H9 (cell line): ENCODE measurements at regions not wholly inside any gene's neighbourhood (a gene's known extent, or its start where the extent isn't known, plus 50 kb on each side); places are given as distances from the start of the nearest gene placed in this dataset.

ENCODE experiments used
- DNase-seq: peaks from one replicate; pipeline ENCODE4 v3.0.0-alpha.2; 2017
- H2AFZ ChIP-seq: one replicate; pipeline ENCODE4 v1.6.1; 2013; ENCODE audit warnings: mild to moderate bottlenecking, low read length, control low read depth, moderate library complexity
- H2AK5ac ChIP-seq: 2 replicates; pipeline ENCODE4 v1.6.1; 2013; ENCODE audit warnings: low read length, control low read depth, mixed read lengths; ENCODE audit not compliant: insufficient read length
- H2BK120ac ChIP-seq: one replicate; pipeline ENCODE4 v1.6.1; 2013; ENCODE audit warnings: low read depth, mild to moderate bottlenecking, low read length, control low read depth, inconsistent platforms; ENCODE audit not compliant: poor library complexity, severe bottlenecking
- H2BK12ac ChIP-seq: 2 replicates; pipeline ENCODE4 v1.6.1; 2013; ENCODE audit warnings: low read length, control low read depth, mixed read lengths, low read depth; ENCODE audit not compliant: insufficient read length
- H2BK15ac ChIP-seq: 2 replicates; pipeline ENCODE4 v1.6.1; 2013; ENCODE audit warnings: low read depth, low read length, control low read depth
- H2BK20ac ChIP-seq: one replicate; pipeline ENCODE4 v1.6.1; 2013; ENCODE audit warnings: low read depth, mild to moderate bottlenecking, low read length, control low read depth, inconsistent platforms; ENCODE audit not compliant: poor library complexity, severe bottlenecking
- H2BK5ac ChIP-seq: 2 replicates; pipeline ENCODE4 v1.6.1; 2013; ENCODE audit warnings: low read length, control low read depth, mixed read lengths; ENCODE audit not compliant: insufficient read length
- H3K14ac ChIP-seq: 2 replicates; pipeline ENCODE4 v1.6.1; 2013; ENCODE audit warnings: low read length, control low read depth; ENCODE audit not compliant: insufficient read depth
- H3K18ac ChIP-seq: 2 replicates; pipeline ENCODE4 v1.6.1; 2013; ENCODE audit warnings: low read depth, mild to moderate bottlenecking, mixed read lengths, low read length, control low read depth; ENCODE audit not compliant: insufficient read length
- H3K23ac ChIP-seq: 2 replicates; pipeline ENCODE4 v1.6.1; 2013; ENCODE audit warnings: low read length, control low read depth, mixed read lengths, low read depth; ENCODE audit not compliant: insufficient read length
- H3K23me2 ChIP-seq: 2 replicates; pipeline ENCODE4 v1.6.1; 2013; ENCODE audit warnings: low read depth, mild to moderate bottlenecking, mixed read lengths, low read length, control low read depth; ENCODE audit not compliant: insufficient read length, poor library complexity, severe bottlenecking
- H3K27ac ChIP-seq: 2 replicates; pipeline ENCODE4 v1.5.1; 2013; ENCODE audit warnings: low read length, control low read depth, mixed read lengths, low read depth; ENCODE audit not compliant: insufficient read length
- H3K27me3 ChIP-seq: 2 replicates; pipeline ENCODE4 v1.6.1; 2013; ENCODE audit warnings: low read length, control low read depth, inconsistent platforms; ENCODE audit not compliant: insufficient read depth
- H3K4ac ChIP-seq: 2 replicates; pipeline ENCODE4 v1.6.1; 2013; ENCODE audit warnings: low read depth, mild to moderate bottlenecking, control low read depth, inconsistent platforms, low read length, moderate library complexity
- H3K4me1 ChIP-seq: 2 replicates; pipeline ENCODE4 v1.6.1; 2013; ENCODE audit warnings: low read length, control low read depth, inconsistent platforms; ENCODE audit not compliant: insufficient read depth
- H3K4me2 ChIP-seq: 2 replicates; pipeline ENCODE4 v1.6.1; 2013; ENCODE audit warnings: low read length, control low read depth, mixed read lengths; ENCODE audit not compliant: insufficient read length, insufficient read depth
- H3K56ac ChIP-seq: 2 replicates; pipeline ENCODE4 v1.6.1; 2013; ENCODE audit warnings: low read depth, mild to moderate bottlenecking, mixed read lengths, low read length, control low read depth; ENCODE audit not compliant: insufficient read length
- H3K79me1 ChIP-seq: 2 replicates; pipeline ENCODE4 v1.6.1; 2013; ENCODE audit warnings: low read depth, mild to moderate bottlenecking, moderate library complexity, low read length, control low read depth, inconsistent platforms; ENCODE audit not compliant: insufficient read depth, poor library complexity, severe bottlenecking
- H3K79me2 ChIP-seq: 2 replicates; pipeline ENCODE4 v1.6.1; 2013; ENCODE audit warnings: low read length, control low read depth, inconsistent platforms; ENCODE audit not compliant: insufficient read depth
- H3K9ac ChIP-seq: 2 replicates; pipeline ENCODE4 v1.6.1; 2013; ENCODE audit warnings: low read length, control low read depth, mixed read lengths; ENCODE audit not compliant: insufficient read length; ENCODE audit errors: extremely low read depth
- H3K9me3 ChIP-seq: one replicate; pipeline ENCODE4 v1.6.1; 2013; ENCODE audit warnings: low read depth, low read length, inconsistent platforms; ENCODE audit not compliant: control insufficient read depth
- H3T11ph ChIP-seq: one replicate; pipeline ENCODE4 v1.6.1; 2013; ENCODE audit warnings: mild to moderate bottlenecking, low read length, control low read depth, inconsistent platforms
- H4K20me1 ChIP-seq: one replicate; pipeline ENCODE4 v1.6.1; 2013; ENCODE audit not compliant: control insufficient read depth, insufficient read length, insufficient read depth
- H4K5ac ChIP-seq: 2 replicates; pipeline ENCODE4 v1.6.1; 2013; ENCODE audit warnings: low read depth, mild to moderate bottlenecking, mixed read lengths, low read length, control low read depth; ENCODE audit not compliant: insufficient read length
- H4K8ac ChIP-seq: replicated peaks from 2 replicates; pipeline ENCODE4 v1.6.1; 2013; ENCODE audit warnings: low read length, control low read depth, mixed read lengths, low read depth; ENCODE audit not compliant: insufficient read length
- H4K91ac ChIP-seq: 2 replicates; pipeline ENCODE4 v1.6.1; 2013; ENCODE audit warnings: low read depth, mild to moderate bottlenecking, moderate library complexity, mixed read lengths, low read length, control low read depth; ENCODE audit not compliant: insufficient read length
- H3K27ac Mint-ChIP-seq, 3 experiments: 2 replicates in 2 of 3; 3 replicates in 1 of 3; pipeline ENCODE4 v1.8.0; 2020 to 2021; ENCODE audit warnings: mixed read lengths in 3 of 3, mild to moderate bottlenecking in 1 of 3, moderate library complexity in 1 of 3
- H3K27me3 Mint-ChIP-seq: 2 replicates; pipeline ENCODE4 v1.8.0; 2021; ENCODE audit warnings: low read depth, mild to moderate bottlenecking, moderate library complexity, mixed read lengths
- H3K36me3 Mint-ChIP-seq, 3 experiments: 2 replicates in 2 of 3; 3 replicates in 1 of 3; pipeline ENCODE4 v1.8.0; 2020 to 2021; ENCODE audit warnings: low read depth in 3 of 3, mixed read lengths in 3 of 3; ENCODE audit not compliant: insufficient read depth in 1 of 3
- H3K4me1 Mint-ChIP-seq, 2 experiments: 2 replicates each; pipeline ENCODE4 v1.8.0; 2020; ENCODE audit warnings: mixed read lengths in 2 of 2
- H3K4me3 Mint-ChIP-seq, 2 experiments: 2 replicates in 1 of 2; 3 replicates in 1 of 2; pipeline ENCODE4 v1.8.0; 2020 to 2021; ENCODE audit warnings: mild to moderate bottlenecking in 2 of 2, mixed read lengths in 2 of 2, moderate library complexity in 1 of 2
- H3K9me3 Mint-ChIP-seq, 2 experiments: 2 replicates in 1 of 2; 3 replicates in 1 of 2; pipeline ENCODE4 v1.8.0; 2020; ENCODE audit warnings: mild to moderate bottlenecking in 2 of 2, mixed read lengths in 2 of 2, moderate library complexity in 1 of 2
- WGBS: extraction: QIAGEN DNeasy Blood & Tissue Kit; methylation state at CpG from one replicate; pipeline ENCODE4 v1.1.7; 2013; ENCODE audit warnings: missing lambda C conversion rate, low lambda C conversion rate, mixed read lengths; ENCODE audit not compliant: insufficient read length; ENCODE audit errors: extremely low coverage; 5-methylcytosine and 5-hydroxymethylcytosine counted together
- TF ChIP-seq, protein P1 (sequence below): fragments of 200-600 bp; sonication (generic); conservative IDR thresholded peaks from 3 replicates; pipeline ENCODE4 v1.8.0; 2021; ENCODE audit warnings: antibody characterized with exemption, mild to moderate bottlenecking

DNA sequence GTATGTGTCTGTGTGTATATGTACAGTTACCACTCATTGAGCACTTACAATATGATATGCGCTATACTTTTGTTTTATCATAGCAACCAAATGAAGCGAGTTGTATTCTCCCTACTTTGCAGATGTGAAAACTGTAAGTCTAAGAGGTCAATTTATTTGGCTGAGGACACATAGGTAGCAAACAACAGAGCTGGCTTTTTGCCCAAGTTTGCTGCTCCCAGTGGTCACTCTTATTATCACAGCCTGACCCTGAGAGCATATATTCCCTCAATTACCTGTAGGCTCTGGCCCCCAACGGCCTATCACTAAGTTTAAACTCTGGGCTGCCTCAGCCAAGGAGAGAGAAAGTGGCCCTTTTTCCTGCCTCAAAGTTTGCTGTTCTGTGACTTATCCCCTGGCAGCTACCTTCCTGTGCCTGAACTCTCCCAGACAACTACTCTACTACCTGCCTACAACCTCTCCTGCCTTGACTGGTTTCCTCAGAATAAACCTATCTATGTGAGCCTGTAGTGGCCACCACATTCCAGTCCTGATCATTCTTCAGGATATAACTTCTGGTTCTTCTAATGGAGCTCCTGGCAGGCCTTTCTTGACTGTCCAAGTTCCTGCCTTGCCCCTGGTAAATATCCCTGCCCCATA lies 221.8 kb downstream of the FRK start:
- Histone ChIP-seq H4K91ac (no peak overlapping the region), H3K27ac (no peak overlapping the region), H3T11ph (no peak overlapping the region), H2BK120ac (no peak overlapping the region), H3K23ac (no peak overlapping the region), H2BK12ac (no peak overlapping the region), H4K8ac (no peak overlapping the region), H3K23me2 (no peaks in the 10 kb centered on the region), H3K4me2 (no peak overlapping the region), H3K79me1 (no peaks in the 10 kb centered on the region), H3K56ac (no peak overlapping the region), H2BK15ac (no peak overlapping the region), H2AFZ (no peak overlapping the region), H2BK5ac (no peak overlapping the region), H3K4ac (no peak overlapping the region), H3K4me1 (no peaks in the 10 kb centered on the region), H3K18ac (no peak overlapping the region), H3K14ac (no peak overlapping the region), H2AK5ac (no peak overlapping the region), H4K5ac (no peak overlapping the region), H2BK20ac (no peak overlapping the region), H3K9ac (no peak overlapping the region), H3K79me2 (no peaks in the 10 kb centered on the region), H3K9me3 (no peaks in the 10 kb centered on the region), H4K20me1 (no peaks in the 10 kb centered on the region), H3K27me3 (no peaks in the 10 kb centered on the region)
- no peak overlapping the region for H3K4me3 Mint-ChIP-seq
- H3K9me3 Mint-ChIP-seq, result peaks cover 8 to 9% of the 10 kb centered on the region in 2 experiments; a peak in 4 of 5 replicates
- TF ChIP-seq, protein P1, sequence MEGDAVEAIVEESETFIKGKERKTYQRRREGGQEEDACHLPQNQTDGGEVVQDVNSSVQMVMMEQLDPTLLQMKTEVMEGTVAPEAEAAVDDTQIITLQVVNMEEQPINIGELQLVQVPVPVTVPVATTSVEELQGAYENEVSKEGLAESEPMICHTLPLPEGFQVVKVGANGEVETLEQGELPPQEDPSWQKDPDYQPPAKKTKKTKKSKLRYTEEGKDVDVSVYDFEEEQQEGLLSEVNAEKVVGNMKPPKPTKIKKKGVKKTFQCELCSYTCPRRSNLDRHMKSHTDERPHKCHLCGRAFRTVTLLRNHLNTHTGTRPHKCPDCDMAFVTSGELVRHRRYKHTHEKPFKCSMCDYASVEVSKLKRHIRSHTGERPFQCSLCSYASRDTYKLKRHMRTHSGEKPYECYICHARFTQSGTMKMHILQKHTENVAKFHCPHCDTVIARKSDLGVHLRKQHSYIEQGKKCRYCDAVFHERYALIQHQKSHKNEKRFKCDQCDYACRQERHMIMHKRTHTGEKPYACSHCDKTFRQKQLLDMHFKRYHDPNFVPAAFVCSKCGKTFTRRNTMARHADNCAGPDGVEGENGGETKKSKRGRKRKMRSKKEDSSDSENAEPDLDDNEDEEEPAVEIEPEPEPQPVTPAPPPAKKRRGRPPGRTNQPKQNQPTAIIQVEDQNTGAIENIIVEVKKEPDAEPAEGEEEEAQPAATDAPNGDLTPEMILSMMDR, result peak; percentile 74
- H3K27ac Mint-ChIP-seq, result no peak overlapping the region; a peak in 1 of 7 replicates
- DNase-seq, result peak; percentile 62
- H3K36me3 Mint-ChIP-seq, result peaks cover 3 to 8% (median 4%) of the 10 kb centered on the region in 3 experiments
- H3K4me1 Mint-ChIP-seq, result no peaks in the 10 kb centered on the region
- H3K27me3 Mint-ChIP-seq, result no peaks in the 10 kb centered on the region
- no CpG with 5 or more reads among the region's 3 CpGs for WGBS
